ENCODE measurements at regions not wholly inside any gene's neighbourhood (a gene's known extent, or its start where the extent isn't known, plus 50 kb on each side); places are given as distances from the start of the nearest gene placed in this dataset.
"Not testable (repeated sequence)": the region's sequence is repeated elsewhere in the genome, so short reads cannot be mapped to it uniquely, and the experiment has no call there.

DNA sequence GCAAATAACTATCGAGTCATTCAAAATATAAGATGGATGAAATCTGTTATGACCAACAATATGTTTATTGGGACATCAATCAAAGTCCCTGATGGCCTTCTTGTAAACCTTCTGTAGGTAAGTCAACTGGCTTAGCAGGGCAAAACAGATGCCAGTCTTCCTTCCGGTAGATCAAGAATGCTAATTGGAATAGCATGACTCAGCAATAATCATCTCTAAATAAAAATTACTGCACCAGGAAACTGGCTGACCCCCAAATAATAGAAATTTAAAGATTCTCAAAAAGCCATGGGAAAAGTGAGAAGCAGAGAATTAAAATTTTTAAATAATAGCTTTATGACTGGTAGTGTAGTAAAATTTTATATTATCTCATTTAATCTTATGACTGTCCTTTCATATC, 1005.4 kb downstream of the OLFM4 start:
- Histone ChIP-seq H3K27ac (ENCODE audit: low read length) (no peak overlapping the region), H3K9me2 (ENCODE audit: insufficient read depth, low read length) (no peaks in the 10 kb centered on the region), H4K20me1 (ENCODE audit: insufficient read depth) (no peaks in the 10 kb centered on the region), H3K9ac (ENCODE audit: low read length) (no peak overlapping the region), H3F3A (ENCODE audit: insufficient read depth, low read length, poor library complexity, severe bottlenecking) (no peaks in the 10 kb centered on the region), H3K4me3 (ENCODE audit: low read length) (no peak overlapping the region), H3K27me3 (ENCODE audit: insufficient read depth, low read depth, low read length) (no peaks in the 10 kb centered on the region), H3K4me2 (ENCODE audit: low read length) (no peak overlapping the region), H3K79me2 (replicated peaks; ENCODE audit: insufficient read depth, low read length) (no peaks in the 10 kb centered on the region), H3K9me3 (ENCODE audit: low read length) (no peaks in the 10 kb centered on the region), H2AFZ (ENCODE audit: low read depth, low read length) (no peak overlapping the region), H3K36me3 (ENCODE audit: insufficient read depth, low read length) (no peaks in the 10 kb centered on the region)
- TF ChIP-seq CTCF (IDR thresholded peaks at IDR 0.05; ENCODE audit: poor library complexity, severe bottlenecking) (no peak), TAF1 (IDR thresholded peaks at IDR 0.05; ENCODE audit: low read depth) (no peak), EP300 (conservative IDR thresholded peaks at IDR 0.05; ENCODE audit: poor library complexity, severe bottlenecking) (no peak), SMC3 (conservative IDR thresholded peaks at IDR 0.05; ENCODE audit: poor library complexity) (no peak), RAD21 (conservative IDR thresholded peaks at IDR 0.05) (no peak), REST (IDR thresholded peaks at IDR 0.05; ENCODE audit: borderline replicate concordance) (no peak), MXI1 (conservative IDR thresholded peaks at IDR 0.05; ENCODE audit: poor library complexity, severe bottlenecking) (no peak), EZH2 (IDR thresholded peaks at IDR 0.05; ENCODE audit: borderline replicate concordance, insufficient read depth, low read length, poor library complexity, severe bottlenecking) (no peak), POLR2AphosphoS5 (IDR thresholded peaks at IDR 0.05) (no peak)

- not testable (repeated sequence) for H3K9me3 ChIP-seq (ENCODE audit: low read length); H3K9ac ChIP-seq (ENCODE audit: low read length); H2AFZ ChIP-seq (ENCODE audit: low read depth, low read length); H3K79me2 ChIP-seq (replicated peaks; ENCODE audit: insufficient read depth, low read length); H3K9me2 ChIP-seq (ENCODE audit: insufficient read depth, low read length); H4K20me1 ChIP-seq (ENCODE audit: insufficient read depth); H3K4me3 ChIP-seq (ENCODE audit: low read length); H3K4me2 ChIP-seq (ENCODE audit: low read length); H3K36me3 ChIP-seq (ENCODE audit: insufficient read depth, low read length); H3F3A ChIP-seq (ENCODE audit: insufficient read depth, low read length, poor library complexity, severe bottlenecking); H3K27me3 ChIP-seq (ENCODE audit: insufficient read depth, low read depth, low read length); H3K27ac ChIP-seq (ENCODE audit: low read length)
Observed at GRCh38 chr13:54057416-54057815, 1028.8 kb downstream of the OLFM4 start.

DNA sequence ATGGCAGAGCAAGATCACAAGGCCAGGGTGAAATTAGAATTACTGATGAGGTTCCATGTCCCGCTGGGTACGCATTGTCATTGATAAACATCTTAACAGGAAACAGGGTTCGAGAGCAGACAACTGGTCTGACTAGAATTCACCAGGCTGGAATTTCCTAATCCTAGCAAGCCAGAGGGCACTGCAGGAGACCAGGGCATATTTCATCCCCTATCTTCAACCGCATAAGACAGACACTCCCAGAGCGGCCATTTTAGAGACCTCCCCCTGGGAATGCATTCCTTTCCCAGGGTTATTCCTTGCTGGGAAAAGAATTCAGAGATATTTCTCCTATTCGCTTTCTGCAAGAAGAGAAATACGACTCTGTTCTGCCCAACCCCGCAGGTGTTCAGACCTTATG, 1041.3 kb downstream of the OLFM4 start:
- H3K27me3 ChIP-seq (ENCODE audit: insufficient read depth, low read depth, low read length); H3K36me3 ChIP-seq (ENCODE audit: insufficient read depth, low read length); H3K27ac ChIP-seq (ENCODE audit: low read length); H4K20me1 ChIP-seq (ENCODE audit: insufficient read depth); H3K4me3 ChIP-seq (ENCODE audit: low read length); H3K9me2 ChIP-seq (ENCODE audit: insufficient read depth, low read length); H3K9ac ChIP-seq (ENCODE audit: low read length); H3K4me2 ChIP-seq (ENCODE audit: low read length); H3K79me2 ChIP-seq (replicated peaks; ENCODE audit: insufficient read depth, low read length); H3K9me3 ChIP-seq (ENCODE audit: low read length); H2AFZ ChIP-seq (ENCODE audit: low read depth, low read length); H3F3A ChIP-seq (ENCODE audit: insufficient read depth, low read length, poor library complexity, severe bottlenecking): not testable (repeated sequence)
